ENCODE measurements at regions not wholly inside any gene's neighbourhood (a gene's known extent, or its start where the extent isn't known, plus 50 kb on each side); places are given as distances from the start of the nearest gene placed in this dataset.
"Not testable (repeated sequence)": the region's sequence is repeated elsewhere in the genome, so short reads cannot be mapped to it uniquely, and the experiment has no call there.

GRCh38 chr7:52465216-52465615 lies 570.2 kb upstream of the POM121L12 start:
- no peak for DNase-seq

- DNase-seq = no peak
These were observed 572.1 kb upstream of the POM121L12 start for GRCh38 chr7:52463341-52463740.

- no peak for DNase-seq
These were observed 573.0 kb upstream of the POM121L12 start for GRCh38 chr7:52462474-52462873.

- DNase-seq = no peak
These were observed 579.9 kb upstream of the POM121L12 start for GRCh38 chr7:52455571-52455970.

GRCh38 chr7:52450816-52451215 lies 584.6 kb upstream of the POM121L12 start:
- DNase-seq = no peak

- DNase-seq = no peak
These were observed 587.8 kb upstream of the POM121L12 start for GRCh38 chr7:52447581-52448180.

- no peak for DNase-seq
These were observed 599.2 kb upstream of the POM121L12 start for GRCh38 chr7:52436278-52436677.

- DNase-seq = no peak
These were observed 604.2 kb upstream of the POM121L12 start for GRCh38 chr7:52431082-52431815.

- no peak for DNase-seq
These were observed 612.2 kb upstream of the POM121L12 start for GRCh38 chr7:52423251-52423650.

GRCh38 chr7:52413051-52413450 lies 622.4 kb upstream of the POM121L12 start:
- DNase-seq = no peak

GRCh38 chr7:52410032-52410431 lies 625.4 kb upstream of the POM121L12 start:
- DNase-seq = no peak

GRCh38 chr7:52406808-52407207 lies 628.6 kb upstream of the POM121L12 start:
- DNase-seq = no peak

GRCh38 chr7:52382731-52383130 lies 652.7 kb upstream of the POM121L12 start:
- DNase-seq = no peak

- DNase-seq = no peak
These were observed 665.5 kb upstream of the POM121L12 start for GRCh38 chr7:52369922-52370321.

GRCh38 chr7:52365349-52365748 lies 670.1 kb upstream of the POM121L12 start:
- DNase-seq = no peak

GRCh38 chr7:52362521-52362920 lies 672.9 kb upstream of the POM121L12 start:
- DNase-seq = no peak

GRCh38 chr7:52360541-52360940 lies 674.9 kb upstream of the POM121L12 start:
- DNase-seq = no peak

- DNase-seq = no peak
These were observed 680.4 kb upstream of the POM121L12 start for GRCh38 chr7:52355053-52355452.

- no peak for DNase-seq
These were observed 683.1 kb upstream of the POM121L12 start for GRCh38 chr7:52352013-52352981.

GRCh38 chr7:52344015-52344414 lies 691.4 kb upstream of the POM121L12 start:
- DNase-seq = no peak

GRCh38 chr7:52340067-52340466 lies 695.4 kb upstream of the POM121L12 start:
- DNase-seq = no peak

- DNase-seq = not testable (repeated sequence)
These were observed 707.1 kb upstream of the POM121L12 start for GRCh38 chr7:52328328-52328727.

- DNase-seq = no peak
These were observed 710.2 kb upstream of the POM121L12 start for GRCh38 chr7:52325237-52325636.
